HL-60 (cell line): ENCODE measurements at regions not wholly inside any gene's neighbourhood (a gene's known extent, or its start where the extent isn't known, plus 50 kb on each side); places are given as distances from the start of the nearest gene placed in this dataset.

Experiments
- GABPA ChIP-seq: IDR thresholded peaks from 2 replicates; pipeline ENCODE4 v1.6.1; 2012; ENCODE audit warnings: low read depth
- POLR2AphosphoS5 ChIP-seq: IDR thresholded peaks from 2 replicates; pipeline ENCODE4 v1.6.1; 2012; ENCODE audit warnings: low read depth
- SPI1 ChIP-seq: IDR thresholded peaks from 2 replicates; pipeline ENCODE4 v1.6.1; 2012; ENCODE audit warnings: low read depth, mild to moderate bottlenecking, borderline replicate concordance
- TF ChIP-seq, protein P1 (sequence below): IDR thresholded peaks from one replicate; pipeline ENCODE4 v1.5.1; 2011; ENCODE audit warnings: low read length, control low read depth, inconsistent platforms; ENCODE audit not compliant: insufficient read depth
- TF ChIP-seq, protein P2 (sequence below): IDR thresholded peaks from 2 replicates; pipeline ENCODE4 v1.6.1; 2012; ENCODE audit warnings: low read depth; ENCODE audit not compliant: insufficient replicate concordance

DNA sequence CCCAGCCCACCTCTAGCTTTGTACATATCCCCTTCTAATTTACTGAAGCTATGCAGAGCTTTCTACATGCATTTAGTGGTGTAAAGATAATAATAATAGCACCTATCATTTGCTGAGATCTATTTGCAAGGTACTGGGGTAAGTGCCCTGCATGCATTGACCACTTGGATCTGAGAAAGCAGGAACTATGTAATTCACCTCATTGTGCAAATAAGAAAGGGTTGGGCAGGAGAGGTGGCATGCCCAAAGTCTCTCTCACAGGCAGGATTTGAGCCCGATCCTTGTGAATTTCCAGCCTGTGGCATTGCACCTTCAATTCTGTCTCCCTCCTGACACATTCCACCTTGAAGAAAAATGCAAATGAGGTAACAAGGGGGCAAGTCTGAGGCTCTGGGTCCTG is 352.3 kb upstream of the EEF2KMT start:
- TF ChIP-seq, protein P1, sequence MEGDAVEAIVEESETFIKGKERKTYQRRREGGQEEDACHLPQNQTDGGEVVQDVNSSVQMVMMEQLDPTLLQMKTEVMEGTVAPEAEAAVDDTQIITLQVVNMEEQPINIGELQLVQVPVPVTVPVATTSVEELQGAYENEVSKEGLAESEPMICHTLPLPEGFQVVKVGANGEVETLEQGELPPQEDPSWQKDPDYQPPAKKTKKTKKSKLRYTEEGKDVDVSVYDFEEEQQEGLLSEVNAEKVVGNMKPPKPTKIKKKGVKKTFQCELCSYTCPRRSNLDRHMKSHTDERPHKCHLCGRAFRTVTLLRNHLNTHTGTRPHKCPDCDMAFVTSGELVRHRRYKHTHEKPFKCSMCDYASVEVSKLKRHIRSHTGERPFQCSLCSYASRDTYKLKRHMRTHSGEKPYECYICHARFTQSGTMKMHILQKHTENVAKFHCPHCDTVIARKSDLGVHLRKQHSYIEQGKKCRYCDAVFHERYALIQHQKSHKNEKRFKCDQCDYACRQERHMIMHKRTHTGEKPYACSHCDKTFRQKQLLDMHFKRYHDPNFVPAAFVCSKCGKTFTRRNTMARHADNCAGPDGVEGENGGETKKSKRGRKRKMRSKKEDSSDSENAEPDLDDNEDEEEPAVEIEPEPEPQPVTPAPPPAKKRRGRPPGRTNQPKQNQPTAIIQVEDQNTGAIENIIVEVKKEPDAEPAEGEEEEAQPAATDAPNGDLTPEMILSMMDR, result no peak
- TF ChIP-seq POLR2AphosphoS5, result no peak
- TF ChIP-seq, protein P2, sequence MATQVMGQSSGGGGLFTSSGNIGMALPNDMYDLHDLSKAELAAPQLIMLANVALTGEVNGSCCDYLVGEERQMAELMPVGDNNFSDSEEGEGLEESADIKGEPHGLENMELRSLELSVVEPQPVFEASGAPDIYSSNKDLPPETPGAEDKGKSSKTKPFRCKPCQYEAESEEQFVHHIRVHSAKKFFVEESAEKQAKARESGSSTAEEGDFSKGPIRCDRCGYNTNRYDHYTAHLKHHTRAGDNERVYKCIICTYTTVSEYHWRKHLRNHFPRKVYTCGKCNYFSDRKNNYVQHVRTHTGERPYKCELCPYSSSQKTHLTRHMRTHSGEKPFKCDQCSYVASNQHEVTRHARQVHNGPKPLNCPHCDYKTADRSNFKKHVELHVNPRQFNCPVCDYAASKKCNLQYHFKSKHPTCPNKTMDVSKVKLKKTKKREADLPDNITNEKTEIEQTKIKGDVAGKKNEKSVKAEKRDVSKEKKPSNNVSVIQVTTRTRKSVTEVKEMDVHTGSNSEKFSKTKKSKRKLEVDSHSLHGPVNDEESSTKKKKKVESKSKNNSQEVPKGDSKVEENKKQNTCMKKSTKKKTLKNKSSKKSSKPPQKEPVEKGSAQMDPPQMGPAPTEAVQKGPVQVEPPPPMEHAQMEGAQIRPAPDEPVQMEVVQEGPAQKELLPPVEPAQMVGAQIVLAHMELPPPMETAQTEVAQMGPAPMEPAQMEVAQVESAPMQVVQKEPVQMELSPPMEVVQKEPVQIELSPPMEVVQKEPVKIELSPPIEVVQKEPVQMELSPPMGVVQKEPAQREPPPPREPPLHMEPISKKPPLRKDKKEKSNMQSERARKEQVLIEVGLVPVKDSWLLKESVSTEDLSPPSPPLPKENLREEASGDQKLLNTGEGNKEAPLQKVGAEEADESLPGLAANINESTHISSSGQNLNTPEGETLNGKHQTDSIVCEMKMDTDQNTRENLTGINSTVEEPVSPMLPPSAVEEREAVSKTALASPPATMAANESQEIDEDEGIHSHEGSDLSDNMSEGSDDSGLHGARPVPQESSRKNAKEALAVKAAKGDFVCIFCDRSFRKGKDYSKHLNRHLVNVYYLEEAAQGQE, result no peak
- no peak for TF ChIP-seq GABPA
- TF ChIP-seq SPI1, result no peak
